ENCODE measurements at regions not wholly inside any gene's neighbourhood (a gene's known extent, or its start where the extent isn't known, plus 50 kb on each side); places are given as distances from the start of the nearest gene placed in this dataset.

DNA sequence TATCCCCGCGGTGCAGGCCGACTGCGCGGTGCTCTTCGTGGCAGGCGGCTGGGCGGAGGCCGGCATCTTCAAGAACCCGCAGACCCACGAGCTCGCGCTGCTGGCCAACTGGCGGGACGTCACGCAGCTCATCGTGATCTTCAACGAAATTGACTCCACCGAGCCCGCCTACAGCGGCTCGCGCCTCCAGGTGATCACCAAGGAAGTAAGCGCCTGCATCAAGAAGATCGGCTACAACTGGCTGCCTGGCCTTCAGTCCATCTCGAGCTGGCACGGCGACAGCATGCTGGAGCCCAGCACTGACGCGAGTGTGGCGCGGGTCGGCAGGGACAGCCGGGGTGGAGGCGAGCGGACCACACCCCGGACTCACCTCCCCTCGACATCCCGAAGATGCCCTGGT is 53.9 kb upstream of the MTNR1B start:
- no peak for DNase-seq (ENCODE audit: low read depth)

DNA sequence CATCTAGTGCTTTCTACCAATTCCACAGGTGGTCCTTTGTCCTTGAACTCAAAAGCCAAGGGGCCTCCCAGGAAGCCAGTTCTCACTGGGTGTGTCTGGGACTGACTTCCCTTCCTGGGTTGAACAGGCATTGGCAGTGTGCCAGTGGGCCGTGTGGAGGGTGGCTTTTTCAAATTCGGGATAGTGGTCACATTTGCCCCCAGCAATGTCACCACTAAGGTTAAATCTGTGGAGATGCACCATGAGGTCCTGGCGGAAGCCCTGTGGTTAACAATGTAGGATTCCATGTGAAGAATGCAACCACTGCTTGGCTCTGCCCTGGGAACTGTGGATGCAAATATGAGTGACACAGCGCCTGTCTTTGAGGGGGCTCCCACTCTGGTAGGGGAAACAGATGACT is 53.2 kb upstream of the MTNR1B start:
- no peak for DNase-seq (ENCODE audit: low read depth)

DNA sequence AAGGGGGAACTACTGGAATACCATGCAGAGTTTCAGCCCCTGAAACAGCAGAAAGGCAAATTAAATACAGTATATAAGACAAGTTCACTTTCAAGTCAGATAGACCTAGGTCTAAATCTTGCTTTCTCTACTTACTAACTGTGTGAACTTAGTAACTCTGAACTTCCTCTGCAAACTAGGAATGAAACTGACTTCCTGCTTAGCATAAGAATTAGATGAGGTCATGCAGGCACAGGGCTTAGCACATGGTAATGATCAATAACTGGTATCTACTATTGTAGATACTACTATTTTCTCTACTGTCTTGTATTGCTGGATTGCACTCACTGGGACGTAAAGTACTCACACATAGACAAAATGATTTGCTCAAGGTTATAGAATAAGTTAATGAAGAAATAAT is 51.5 kb upstream of the MTNR1B start:
- DNase-seq (ENCODE audit: low read depth): no peak

DNA sequence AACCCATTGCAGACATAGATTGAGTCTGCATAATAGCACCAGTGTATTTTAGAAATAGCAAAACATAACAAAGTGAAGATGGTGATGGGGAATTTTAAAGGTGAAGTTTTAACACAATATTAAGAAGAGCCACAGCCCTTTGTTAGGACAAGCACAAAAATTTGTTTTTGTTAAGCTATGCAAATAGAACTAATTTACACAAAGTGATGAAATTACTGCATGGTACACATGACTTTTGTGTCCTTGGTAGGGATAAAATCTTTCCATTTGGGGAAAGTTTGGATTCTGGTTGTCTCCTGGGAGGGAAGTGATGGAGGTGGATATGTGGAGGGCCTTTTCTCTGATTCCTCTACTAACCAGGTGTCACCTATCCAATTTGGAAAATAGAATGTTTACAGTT is 50.4 kb upstream of the MTNR1B start:
- no peak for DNase-seq (ENCODE audit: low read depth)

Measured in ELR (cell line).